WTC11 (cell line): ENCODE measurements at regions not wholly inside any gene's neighbourhood (a gene's known extent, or its start where the extent isn't known, plus 50 kb on each side); places are given as distances from the start of the nearest gene placed in this dataset.

Experiments used
- ATAC-seq: fragments of 200-7000 bp; cut with Tn5 transposase; 2 replicates; pipeline ENCODE4 v1.10.0; 2021; ENCODE audit warnings: mild to moderate bottlenecking, moderate library complexity
- CTCF ChIA-PET: fragments of 300-600 bp; sonication (Branson Sonifier 250); formaldehyde crosslinking; loops from one replicate; lab custom pipeline; 2021; ENCODE audit warnings: antibody characterized with exemption; lab: Charles Lee
- POLR2A ChIA-PET: fragments of 350-600 bp; sonication (Branson Sonifier 250); formaldehyde crosslinking; loops from one replicate; lab custom pipeline; 2021; ENCODE audit warnings: antibody characterized with exemption; lab: Charles Lee
- DNase-seq: peaks from one replicate; pipeline ENCODE4 v3.0.0; 2021; ENCODE audit warnings: low spot score
- H3K27ac Mint-ChIP-seq: 2 replicates; pipeline ENCODE4 v1.8.0; 2021; ENCODE audit warnings: mixed read lengths
- H3K27me3 Mint-ChIP-seq: 2 replicates; pipeline ENCODE4 v1.8.0; 2021; ENCODE audit warnings: low read depth, mild to moderate bottlenecking, moderate library complexity, mixed read lengths
- H3K36me3 Mint-ChIP-seq: 2 replicates; pipeline ENCODE4 v1.8.0; 2021; ENCODE audit warnings: mixed read lengths
- H3K4me1 Mint-ChIP-seq: 2 replicates; pipeline ENCODE4 v1.8.0; 2022; ENCODE audit warnings: mixed read lengths
- H3K4me3 Mint-ChIP-seq: 2 replicates; pipeline ENCODE4 v1.8.0; 2021; ENCODE audit warnings: mild to moderate bottlenecking, moderate library complexity, mixed read lengths
- H3K9me3 Mint-ChIP-seq: 2 replicates; pipeline ENCODE4 v1.8.0; 2021; ENCODE audit warnings: mixed read lengths
- ATF3 ChIP-seq: sonication (generic); formaldehyde crosslinking; conservative IDR thresholded peaks from 2 replicates; pipeline ENCODE4 v1.8.1; 2022; ENCODE audit warnings: mild to moderate bottlenecking, missing genetic modification reagents
- CREM ChIP-seq: sonication (generic); formaldehyde crosslinking; IDR thresholded peaks from 2 replicates; pipeline ENCODE4 v1.8.1; 2022; ENCODE audit warnings: mild to moderate bottlenecking, missing genetic modification reagents, moderate library complexity
- E2F5 ChIP-seq: sonication (generic); formaldehyde crosslinking; IDR thresholded peaks from 2 replicates; pipeline ENCODE4 v1.8.1; 2022; ENCODE audit warnings: mild to moderate bottlenecking, moderate library complexity, missing genetic modification reagents
- EMX1 ChIP-seq: fragments of 250-450 bp; sonication (Bioruptor Pico); IDR thresholded peaks from 2 replicates; pipeline ENCODE4 v1.8.0; 2021; ENCODE audit warnings: mild to moderate bottlenecking
- GRHL2 ChIP-seq: fragments of 250-450 bp; sonication (Bioruptor Pico); IDR thresholded peaks from 2 replicates; pipeline ENCODE4 v1.8.0; 2022; ENCODE audit warnings: mild to moderate bottlenecking, moderate library complexity; ENCODE audit not compliant: insufficient replicate concordance, severe bottlenecking
- HMGXB4 ChIP-seq: sonication (generic); formaldehyde crosslinking; IDR thresholded peaks from 2 replicates; pipeline ENCODE4 v1.8.1; 2023; ENCODE audit warnings: mild to moderate bottlenecking, moderate library complexity, missing genetic modification reagents
- IRF2 ChIP-seq: sonication (generic); formaldehyde crosslinking; IDR thresholded peaks from 2 replicates; pipeline ENCODE4 v1.8.0; 2022; ENCODE audit warnings: low read depth, missing genetic modification reagents, borderline replicate concordance
- MXD4 ChIP-seq: fragments of 250-450 bp; sonication (Bioruptor Pico); IDR thresholded peaks from 2 replicates; pipeline ENCODE4 v1.8.0; 2021; ENCODE audit warnings: mild to moderate bottlenecking, moderate library complexity, borderline replicate concordance
- NR2C2 ChIP-seq: sonication (generic); formaldehyde crosslinking; IDR thresholded peaks from 2 replicates; pipeline ENCODE4 v1.8.0; 2022; ENCODE audit warnings: mild to moderate bottlenecking, missing genetic modification reagents
- SMAD4 ChIP-seq: sonication (generic); formaldehyde crosslinking; IDR thresholded peaks from 2 replicates; pipeline ENCODE4 v1.8.0; 2022; ENCODE audit warnings: mild to moderate bottlenecking, missing genetic modification reagents
- TCF7 ChIP-seq: sonication (generic); formaldehyde crosslinking; IDR thresholded peaks from 2 replicates; pipeline ENCODE4 v1.8.0; 2022; ENCODE audit warnings: mild to moderate bottlenecking, low read depth, missing genetic modification reagents, moderate library complexity
- TEAD4 ChIP-seq: sonication (generic); formaldehyde crosslinking; IDR thresholded peaks from 2 replicates; pipeline ENCODE4 v1.8.0; 2022; ENCODE audit warnings: mild to moderate bottlenecking, missing genetic modification reagents
- TP53 ChIP-seq: sonication (generic); formaldehyde crosslinking; IDR thresholded peaks from 2 replicates; pipeline ENCODE4 v1.8.1; 2023; ENCODE audit warnings: mild to moderate bottlenecking, missing genetic modification reagents
- ZBTB21 ChIP-seq: sonication (generic); formaldehyde crosslinking; IDR thresholded peaks from 2 replicates; pipeline ENCODE4 v1.8.1; 2023; ENCODE audit warnings: mild to moderate bottlenecking, missing genetic modification reagents, borderline replicate concordance
- ZNF219 ChIP-seq: sonication (generic); formaldehyde crosslinking; IDR thresholded peaks from 2 replicates; pipeline ENCODE4 v1.8.0; 2023; ENCODE audit warnings: missing genetic modification reagents, mild to moderate bottlenecking, borderline replicate concordance
- ZNF396 ChIP-seq: fragments of 250-450 bp; sonication (Bioruptor Pico); IDR thresholded peaks from 2 replicates; pipeline ENCODE4 v1.8.0; 2021; ENCODE audit warnings: mild to moderate bottlenecking, moderate library complexity, borderline replicate concordance
- ZNF416 ChIP-seq: fragments of 250-450 bp; sonication (Bioruptor Pico); IDR thresholded peaks from 2 replicates; pipeline ENCODE4 v1.9.0; 2021; ENCODE audit warnings: mild to moderate bottlenecking, inconsistent platforms
- ZSCAN18 ChIP-seq: fragments of 250-450 bp; sonication (Bioruptor Pico); IDR thresholded peaks from 2 replicates; pipeline ENCODE4 v2.1.2; 2022; ENCODE audit warnings: mild to moderate bottlenecking, moderate library complexity
- TF ChIP-seq, protein P1 (sequence below): fragments of 250-450 bp; sonication (Bioruptor Pico); IDR thresholded peaks from 2 replicates; pipeline ENCODE4 v1.9.0; 2021; ENCODE audit warnings: mild to moderate bottlenecking
- TF ChIP-seq, protein P2 (sequence below): fragments of 250-450 bp; sonication (Bioruptor Pico); IDR thresholded peaks from 2 replicates; pipeline ENCODE4 v1.9.0; 2021; ENCODE audit warnings: mild to moderate bottlenecking, borderline replicate concordance

DNA sequence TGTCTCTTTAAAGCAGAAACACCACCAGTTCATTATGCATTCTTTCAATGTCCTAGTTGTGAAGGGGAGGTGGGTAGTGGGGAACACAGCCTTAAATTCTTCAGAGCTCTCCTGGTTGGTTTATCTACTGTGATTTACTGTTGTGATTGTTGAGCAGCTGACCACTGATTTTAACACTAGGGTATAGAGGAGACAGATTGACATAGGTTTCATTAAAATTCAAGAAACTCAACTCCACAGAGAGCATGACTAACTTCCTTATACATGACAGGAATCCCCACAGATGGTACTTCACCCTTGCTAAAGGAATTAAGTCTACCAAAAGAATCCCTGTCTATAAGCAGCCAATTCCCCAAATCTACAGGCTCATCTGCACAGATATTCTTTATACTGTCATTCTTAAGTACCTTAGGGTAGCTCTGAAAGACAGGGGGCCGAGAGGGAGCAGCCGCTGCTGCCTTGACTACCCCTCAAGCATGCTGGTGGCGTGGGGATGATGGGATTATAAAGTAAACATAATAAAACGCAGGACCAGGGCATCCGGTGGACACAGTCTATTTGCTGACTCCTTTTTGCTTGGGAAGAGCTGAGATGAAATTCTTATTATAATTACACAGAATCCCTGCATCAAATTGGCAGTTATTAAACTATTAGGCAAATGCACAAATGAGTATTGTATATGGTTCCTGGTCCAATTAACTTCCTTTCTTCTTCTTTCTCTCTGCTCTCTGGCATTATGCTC is 1377.6 kb upstream of the PIK3C3 start:
- no peak for ATAC-seq
- POLR2A ChIA-PET: no interaction called here
- Mint-ChIP-seq H3K27me3 (no peaks in the 10 kb centered on the region), H3K4me3 (no peak overlapping the region), H3K36me3 (no peaks in the 10 kb centered on the region), H3K9me3 (no peaks in the 10 kb centered on the region), H3K27ac (no peak overlapping the region), H3K4me1 (peaks cover 4% of the 10 kb centered on the region)
- CTCF ChIA-PET: no interaction called here
- no peak for DNase-seq
- TF ChIP-seq SMAD4 (CRISPR knock-in tag) (no peak), NR2C2 (CRISPR knock-in tag) (no peak), ZNF219 (CRISPR knock-in tag) (no peak), ZNF396 (CRISPR knock-in tag) (no peak)

DNA sequence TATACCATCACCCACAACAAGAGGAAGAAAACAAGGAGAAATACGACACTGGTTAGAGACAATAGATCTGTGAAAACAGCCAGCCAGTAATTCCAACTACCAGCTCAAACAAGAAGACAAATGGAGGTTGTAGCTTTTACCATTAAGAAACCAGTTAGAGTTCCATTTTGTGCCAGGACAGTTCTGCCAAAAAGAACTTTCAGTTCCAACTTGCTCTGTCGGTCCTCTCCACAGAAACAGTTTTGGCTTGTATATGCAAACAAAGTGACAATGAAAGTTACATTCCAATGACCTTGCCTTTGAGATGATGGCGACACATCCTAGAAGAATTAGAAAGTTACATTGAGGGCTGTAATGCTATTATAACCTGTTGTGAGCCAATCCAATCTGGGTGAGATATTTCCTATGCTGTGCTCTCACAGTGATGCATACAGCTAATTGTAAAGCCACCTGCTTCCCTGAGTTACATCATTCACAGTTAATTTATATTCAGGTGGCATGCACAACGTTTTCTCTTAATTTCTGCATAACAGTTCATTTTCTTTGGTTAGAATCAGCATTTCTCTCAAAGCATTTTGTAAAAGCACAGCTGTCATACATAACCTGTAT is 1378.4 kb upstream of the PIK3C3 start:
- Mint-ChIP-seq H3K36me3 (no peaks in the 10 kb centered on the region), H3K4me1 (peaks cover 4% of the 10 kb centered on the region), H3K27ac (no peak overlapping the region), H3K27me3 (no peaks in the 10 kb centered on the region), H3K9me3 (no peaks in the 10 kb centered on the region), H3K4me3 (no peak overlapping the region)
- DNase-seq (no peak), ATAC-seq (peak; percentile 32; the same call in 1 of the 2 replicates)
- POLR2A ChIA-PET: no interaction called here
- CTCF ChIA-PET: no interaction called here
- TF ChIP-seq ZBTB21 (no peak), E2F5 (CRISPR knock-in tag) (no peak), MXD4 (CRISPR knock-in tag) (no peak), GRHL2 (CRISPR knock-in tag) (no peak), TEAD4 (CRISPR knock-in tag) (no peak), CREM (CRISPR knock-in tag) (no peak), ZNF416 (CRISPR knock-in tag) (no peak), TCF7 (CRISPR knock-in tag) (no peak), ATF3 (CRISPR knock-in tag) (no peak)

DNA sequence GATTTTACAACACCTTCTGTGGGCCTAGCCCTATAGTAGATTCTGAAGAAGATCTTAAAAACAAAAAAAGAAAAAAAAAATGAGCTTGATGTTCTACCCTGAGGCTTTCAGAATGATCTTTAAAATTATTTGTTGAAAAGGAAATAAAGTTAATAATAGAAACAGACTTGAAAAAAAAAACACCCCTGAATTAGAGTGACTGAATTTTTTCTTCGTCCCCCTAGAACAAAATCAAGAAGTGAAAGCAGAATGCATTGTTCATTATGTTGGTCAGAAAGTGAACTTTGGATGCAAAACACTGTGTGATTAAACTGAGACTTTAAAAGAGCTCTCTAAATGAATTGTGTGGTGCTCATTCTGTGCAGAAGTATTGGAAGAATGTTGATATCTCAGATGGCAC is 1384.4 kb upstream of the PIK3C3 start:
- Mint-ChIP-seq H3K27me3 (no peaks in the 10 kb centered on the region), H3K36me3 (no peaks in the 10 kb centered on the region), H3K4me3 (no peak overlapping the region), H3K27ac (no peak overlapping the region), H3K9me3 (no peaks in the 10 kb centered on the region), H3K4me1 (peaks cover 4% of the 10 kb centered on the region)
- ChIA-PET POLR2A (no interaction called here), CTCF (no interaction called here)
- ATAC-seq (no peak), DNase-seq (no peak)
- TF ChIP-seq HMGXB4 (CRISPR knock-in tag) (no peak), ZSCAN18 (no peak), TP53 (CRISPR knock-in tag) (no peak), IRF2 (CRISPR knock-in tag) (no peak), EMX1 (CRISPR knock-in tag) (no peak), CREM (CRISPR knock-in tag) (no peak)
- TF ChIP-seq, protein P1, sequence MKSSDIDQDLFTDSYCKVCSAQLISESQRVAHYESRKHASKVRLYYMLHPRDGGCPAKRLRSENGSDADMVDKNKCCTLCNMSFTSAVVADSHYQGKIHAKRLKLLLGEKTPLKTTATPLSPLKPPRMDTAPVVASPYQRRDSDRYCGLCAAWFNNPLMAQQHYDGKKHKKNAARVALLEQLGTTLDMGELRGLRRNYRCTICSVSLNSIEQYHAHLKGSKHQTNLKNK (CRISPR knock-in tag): no peak
- TF ChIP-seq, protein P2, sequence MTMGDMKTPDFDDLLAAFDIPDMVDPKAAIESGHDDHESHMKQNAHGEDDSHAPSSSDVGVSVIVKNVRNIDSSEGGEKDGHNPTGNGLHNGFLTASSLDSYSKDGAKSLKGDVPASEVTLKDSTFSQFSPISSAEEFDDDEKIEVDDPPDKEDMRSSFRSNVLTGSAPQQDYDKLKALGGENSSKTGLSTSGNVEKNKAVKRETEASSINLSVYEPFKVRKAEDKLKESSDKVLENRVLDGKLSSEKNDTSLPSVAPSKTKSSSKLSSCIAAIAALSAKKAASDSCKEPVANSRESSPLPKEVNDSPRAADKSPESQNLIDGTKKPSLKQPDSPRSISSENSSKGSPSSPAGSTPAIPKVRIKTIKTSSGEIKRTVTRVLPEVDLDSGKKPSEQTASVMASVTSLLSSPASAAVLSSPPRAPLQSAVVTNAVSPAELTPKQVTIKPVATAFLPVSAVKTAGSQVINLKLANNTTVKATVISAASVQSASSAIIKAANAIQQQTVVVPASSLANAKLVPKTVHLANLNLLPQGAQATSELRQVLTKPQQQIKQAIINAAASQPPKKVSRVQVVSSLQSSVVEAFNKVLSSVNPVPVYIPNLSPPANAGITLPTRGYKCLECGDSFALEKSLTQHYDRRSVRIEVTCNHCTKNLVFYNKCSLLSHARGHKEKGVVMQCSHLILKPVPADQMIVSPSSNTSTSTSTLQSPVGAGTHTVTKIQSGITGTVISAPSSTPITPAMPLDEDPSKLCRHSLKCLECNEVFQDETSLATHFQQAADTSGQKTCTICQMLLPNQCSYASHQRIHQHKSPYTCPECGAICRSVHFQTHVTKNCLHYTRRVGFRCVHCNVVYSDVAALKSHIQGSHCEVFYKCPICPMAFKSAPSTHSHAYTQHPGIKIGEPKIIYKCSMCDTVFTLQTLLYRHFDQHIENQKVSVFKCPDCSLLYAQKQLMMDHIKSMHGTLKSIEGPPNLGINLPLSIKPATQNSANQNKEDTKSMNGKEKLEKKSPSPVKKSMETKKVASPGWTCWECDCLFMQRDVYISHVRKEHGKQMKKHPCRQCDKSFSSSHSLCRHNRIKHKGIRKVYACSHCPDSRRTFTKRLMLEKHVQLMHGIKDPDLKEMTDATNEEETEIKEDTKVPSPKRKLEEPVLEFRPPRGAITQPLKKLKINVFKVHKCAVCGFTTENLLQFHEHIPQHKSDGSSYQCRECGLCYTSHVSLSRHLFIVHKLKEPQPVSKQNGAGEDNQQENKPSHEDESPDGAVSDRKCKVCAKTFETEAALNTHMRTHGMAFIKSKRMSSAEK: no peak
